Ovary (tissue), 7 donors: ENCODE measurements at regions not wholly inside any gene's neighbourhood (a gene's known extent, or its start where the extent isn't known, plus 50 kb on each side); places are given as distances from the start of the nearest gene placed in this dataset.
"Not testable (repeated sequence)": the region's sequence is repeated elsewhere in the genome, so short reads cannot be mapped to it uniquely, and the experiment has no call there.

Experiments
- DNase-seq, 5 donors: peaks; one replicate each; pipeline ENCODE4 v3.0.0-alpha.2; 2019 to 2020
- H3K27ac ChIP-seq, 2 donors: fragments of 200-600 bp; one replicate each; pipeline versions ENCODE4 v1.5.1 to v1.8.0; 2019 to 2022
- H3K27me3 ChIP-seq: fragments of 200-600 bp; one replicate; pipeline ENCODE4 v1.8.0; 2022
- H3K36me3 ChIP-seq: fragments of 200-600 bp; sonication (generic); one replicate; pipeline ENCODE4 v1.5.1; 2019
- H3K4me1 ChIP-seq: one replicate; pipeline ENCODE4 v1.8.1; 2013; ENCODE audit warnings: mild to moderate bottlenecking, moderate library complexity; ENCODE audit not compliant: insufficient read depth
- H3K4me3 ChIP-seq: fragments of 200-600 bp; sonication (generic); one replicate; pipeline ENCODE4 v1.5.1; 2017
- H3K9me3 ChIP-seq, 2 donors: fragments of 200-600 bp in 1 of 2; sonication (generic) in 1 of 2; one replicate each; pipeline versions ENCODE4 v1.5.1 to v1.8.1; 2013 to 2019; ENCODE audit warnings: mild to moderate bottlenecking in 1 of 2, moderate library complexity in 1 of 2
- EP300 ChIP-seq: sonication (generic); formaldehyde crosslinking; IDR thresholded peaks from one replicate; pipeline ENCODE4 v1.6.1; 2017; ENCODE audit warnings: antibody characterized with exemption
- POLR2A ChIP-seq: fragments of 450-650 bp; IDR thresholded peaks from one replicate; pipeline ENCODE4 v1.6.1; 2017; ENCODE audit warnings: antibody characterized with exemption, mild to moderate bottlenecking, moderate library complexity
- WGBS, 3 donors: extraction: QIAGEN DNeasy Blood & Tissue Kit in 1 of 3; methylation state at CpG; one replicate each; pipeline versions ENCODE4 v1.1.5 to v1.1.7; 2013 to 2017; 5-methylcytosine and 5-hydroxymethylcytosine counted together
- intact Hi-C, 4 donors: fragments of 100-400 bp; cut with DNase I; formaldehyde crosslinking; loops; one replicate each; pipeline versions ENCODE4 v1.11.0 to v1.15.1; 2022 to 2023
- TF ChIP-seq, protein P1 (sequence below), 3 donors: fragments of 450-650 bp in 2 of 3; fragments of 200-600 bp in 1 of 3; IDR thresholded peaks; one replicate each; pipeline versions ENCODE4 v1.5.1 to v1.8.0; 2016 to 2022; ENCODE audit warnings: antibody characterized with exemption in 3 of 3, mild to moderate bottlenecking in 1 of 3
- donor health status: DM: no; HTN: no; CAD: no; lungs with moderate emphysema.
- donor health status: DM: no; HTN: no; CAD: no.
- donor health status: Bipolar disorder and iron deficiency.
- donor health status: DM: no; HTN: no; CAD: no.
- donor health status: DM: yes; HTN: yes; CAD: no.

DNA sequence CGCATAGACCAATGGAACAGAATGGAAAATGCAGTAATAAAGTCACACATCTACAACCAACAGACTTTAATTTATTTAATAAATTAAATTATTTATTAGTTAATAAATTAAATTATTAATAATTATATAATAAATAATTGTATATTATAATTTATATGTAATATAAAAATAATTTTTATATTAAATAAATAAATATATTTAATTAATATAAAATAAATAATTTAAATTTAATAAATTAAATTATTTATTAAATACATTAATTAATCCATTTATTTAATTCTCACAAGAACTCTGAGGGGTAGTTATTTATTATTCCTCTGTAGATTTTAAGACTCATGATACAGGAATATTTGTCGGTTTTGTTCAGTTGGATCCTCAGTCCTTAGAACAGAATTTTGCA, 176.1 kb upstream of the ADAMTS19 start:
- Histone ChIP-seq H3K36me3 (no peaks in the 10 kb centered on the region), H3K4me3 (no peak overlapping the region), H3K9me3 (no peaks in the 10 kb centered on the region), H3K27me3 (no peaks in the 10 kb centered on the region), H3K4me1 (no peaks in the 10 kb centered on the region), H3K27ac (no peak overlapping the region)
- DNase-seq = no peak
- 96 to 98% (median 97%) methylated on average over 2 of the region's 2 CpGs for WGBS, 3 donors
- TF ChIP-seq POLR2A = no peak
- TF ChIP-seq, protein P1, sequence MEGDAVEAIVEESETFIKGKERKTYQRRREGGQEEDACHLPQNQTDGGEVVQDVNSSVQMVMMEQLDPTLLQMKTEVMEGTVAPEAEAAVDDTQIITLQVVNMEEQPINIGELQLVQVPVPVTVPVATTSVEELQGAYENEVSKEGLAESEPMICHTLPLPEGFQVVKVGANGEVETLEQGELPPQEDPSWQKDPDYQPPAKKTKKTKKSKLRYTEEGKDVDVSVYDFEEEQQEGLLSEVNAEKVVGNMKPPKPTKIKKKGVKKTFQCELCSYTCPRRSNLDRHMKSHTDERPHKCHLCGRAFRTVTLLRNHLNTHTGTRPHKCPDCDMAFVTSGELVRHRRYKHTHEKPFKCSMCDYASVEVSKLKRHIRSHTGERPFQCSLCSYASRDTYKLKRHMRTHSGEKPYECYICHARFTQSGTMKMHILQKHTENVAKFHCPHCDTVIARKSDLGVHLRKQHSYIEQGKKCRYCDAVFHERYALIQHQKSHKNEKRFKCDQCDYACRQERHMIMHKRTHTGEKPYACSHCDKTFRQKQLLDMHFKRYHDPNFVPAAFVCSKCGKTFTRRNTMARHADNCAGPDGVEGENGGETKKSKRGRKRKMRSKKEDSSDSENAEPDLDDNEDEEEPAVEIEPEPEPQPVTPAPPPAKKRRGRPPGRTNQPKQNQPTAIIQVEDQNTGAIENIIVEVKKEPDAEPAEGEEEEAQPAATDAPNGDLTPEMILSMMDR (IDR thresholded peaks at IDR 0.05) = no peak
- TF ChIP-seq EP300 = no peak
- intact Hi-C loops = no loop called here

DNA sequence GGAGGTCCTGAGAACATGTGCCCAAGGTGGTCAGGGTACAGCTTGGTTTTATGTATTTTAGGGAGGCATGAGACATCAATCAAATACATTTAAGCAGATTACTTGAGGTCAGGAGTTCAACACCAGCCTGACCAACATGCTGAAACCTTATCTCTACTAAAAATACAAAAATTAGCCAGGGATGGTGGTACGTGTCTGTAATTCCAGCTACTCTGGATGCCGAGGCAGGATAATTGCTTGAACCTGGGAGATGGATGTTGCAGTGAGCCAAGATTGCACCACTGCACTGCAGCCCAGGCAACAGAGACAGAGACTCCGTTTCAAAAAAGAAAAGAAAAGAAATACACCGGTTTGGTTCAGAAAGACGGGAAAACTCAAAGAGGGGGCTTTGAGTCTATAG, 165.9 kb upstream of the ADAMTS19 start:
- H3K9me3 ChIP-seq, H3K27ac ChIP-seq, intact Hi-C loops, H3K4me3 ChIP-seq, H3K27me3 ChIP-seq, H3K36me3 ChIP-seq, DNase-seq, H3K4me1 ChIP-seq: not testable (repeated sequence)
- 50 to 72% (median 56%) methylated on average over 5 of the region's 5 CpGs for WGBS, 3 donors

DNA sequence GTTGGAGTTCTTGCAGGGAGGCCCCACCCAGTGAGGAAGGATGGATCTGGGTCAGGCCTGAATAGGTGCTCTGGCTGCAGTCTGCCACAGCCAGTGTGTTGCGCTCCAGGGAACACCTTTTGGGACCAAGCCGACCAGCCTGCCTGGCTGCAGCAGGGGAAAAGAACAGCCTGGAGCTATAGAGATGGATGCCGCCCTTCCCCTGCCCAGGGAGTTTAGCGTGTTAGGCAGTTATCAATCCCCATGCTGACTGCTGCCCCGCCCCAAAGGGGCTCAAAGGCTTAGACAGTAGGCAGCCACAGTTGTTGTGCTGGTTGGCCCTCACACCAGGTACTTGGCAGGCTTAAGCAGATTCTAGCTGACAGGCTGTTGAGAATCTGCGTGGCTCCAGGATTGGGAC, 153.4 kb upstream of the ADAMTS19 start:
- no peaks in the 10 kb centered on the region for H3K4me1 ChIP-seq

DNA sequence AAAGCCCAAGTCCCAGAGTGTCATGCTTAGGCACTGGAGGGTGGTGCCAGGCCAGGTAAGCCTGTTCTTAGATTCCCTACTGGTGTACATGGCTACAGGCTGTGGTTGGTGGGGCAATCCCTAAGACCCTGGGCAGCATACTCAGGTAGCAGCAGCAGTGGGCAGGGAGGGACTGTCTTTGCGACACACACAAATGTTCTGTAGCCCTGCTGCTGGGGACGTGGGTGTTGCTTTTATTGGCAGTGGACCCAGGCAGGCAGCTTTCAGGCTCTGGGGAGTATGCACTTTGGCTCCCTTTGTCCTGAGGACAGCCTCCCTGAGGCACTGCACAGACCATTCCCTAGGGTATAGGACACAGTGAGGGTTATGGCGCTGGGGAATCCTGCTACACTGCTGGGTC, 137.1 kb upstream of the ADAMTS19 start:
- intact Hi-C loops = no loop called here

More for the DNA sequence above, 153.4 kb upstream of the ADAMTS19 start:
- Histone ChIP-seq H3K27me3 (no peaks in the 10 kb centered on the region), H3K27ac (no peak overlapping the region), H3K36me3 (no peaks in the 10 kb centered on the region), H3K4me3 (no peak overlapping the region), H3K9me3 (peaks cover 0 to 11% of the 10 kb centered on the region in 2 donors)
- no peak for DNase-seq
- TF ChIP-seq EP300 (no peak), POLR2A (no peak)
- TF ChIP-seq, protein P1 (IDR thresholded peaks at IDR 0.05) = no peak
- intact Hi-C loops = no loop called here
- 93 to 95% (median 94%) methylated on average over 6 of the region's 6 CpGs for WGBS, 3 donors

DNA sequence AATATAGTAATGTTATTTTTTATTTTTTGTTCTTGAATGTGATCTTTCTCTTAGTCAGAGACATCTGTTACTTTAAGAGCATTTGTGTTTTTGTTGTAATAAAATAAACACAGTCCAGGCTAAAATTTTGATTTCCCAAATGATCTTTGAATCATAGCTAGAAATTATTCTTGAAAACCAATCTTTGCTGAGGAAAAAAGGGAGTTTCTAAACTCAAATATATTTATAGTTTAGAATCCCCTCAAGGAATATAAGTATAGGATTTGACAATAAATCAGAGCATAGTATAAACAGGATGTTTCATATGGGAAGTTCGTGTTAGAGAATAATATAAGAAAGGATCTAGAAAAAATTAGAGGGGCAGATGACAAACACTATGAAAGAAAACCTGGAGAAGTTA, 118.8 kb upstream of the ADAMTS19 start:
- 24 to 35% (median 28%) methylated on average over 1 of the region's 1 CpG for WGBS, 3 donors
- no peaks in the 10 kb centered on the region for H3K36me3 ChIP-seq
- H3K4me1 ChIP-seq = peaks cover 1% of the 10 kb centered on the region
- intact Hi-C loops = no loop called here
- H3K4me3 ChIP-seq = no peak overlapping the region
- no peaks in the 10 kb centered on the region for H3K9me3 ChIP-seq
- no peak for DNase-seq
- H3K27me3 ChIP-seq = no peaks in the 10 kb centered on the region
- TF ChIP-seq, protein P1 (IDR thresholded peaks at IDR 0.05) = no peak
- TF ChIP-seq POLR2A (no peak), EP300 (no peak)
- H3K27ac ChIP-seq = no peak overlapping the region

More for the DNA sequence above, 137.1 kb upstream of the ADAMTS19 start:
- TF ChIP-seq EP300 (no peak), POLR2A (no peak)
- TF ChIP-seq, protein P1 (IDR thresholded peaks at IDR 0.05) = no peak
- Histone ChIP-seq H3K27ac (no peak overlapping the region), H3K4me3 (no peak overlapping the region), H3K4me1 (no peaks in the 10 kb centered on the region), H3K9me3 (no peaks in the 10 kb centered on the region), H3K36me3 (no peaks in the 10 kb centered on the region), H3K27me3 (no peaks in the 10 kb centered on the region)
- DNase-seq = no peak
- 68 to 90% (median 77%) methylated on average over 3 of the region's 3 CpGs for WGBS, 3 donors
